ENCODE measurements at regions not wholly inside any gene's neighbourhood (a gene's known extent, or its start where the extent isn't known, plus 50 kb on each side); places are given as distances from the start of the nearest gene placed in this dataset.
A peak's percentile ranks its signal among the peaks of the same experiment; 100 is the strongest.

DNA sequence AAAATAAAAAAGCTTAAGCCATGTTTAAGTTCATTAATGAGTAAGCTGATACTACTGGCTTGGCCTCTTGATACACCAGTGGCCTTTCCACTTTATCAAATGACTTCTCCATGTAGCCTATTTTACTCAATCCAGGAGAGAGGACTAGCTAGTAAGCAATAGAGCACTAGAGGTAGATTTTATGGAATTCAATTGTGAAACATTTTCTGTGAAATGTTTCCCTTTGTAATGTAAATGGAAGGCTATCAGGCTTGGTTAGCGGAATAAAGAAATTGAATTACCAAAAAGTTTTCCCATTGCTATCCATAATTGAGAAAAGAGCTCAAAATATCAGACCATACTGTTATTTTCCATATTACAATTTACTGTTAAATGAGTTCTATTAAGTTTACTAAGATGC is 515.4 kb upstream of the CDH2 start:
- no peak overlapping the region for H4K8ac ChIP-seq (ENCODE audit: extremely low read depth, insufficient read depth, low read length)
- no peak overlapping the region for H3K4me2 ChIP-seq (ENCODE audit: insufficient read depth in 1 of 2, low read depth in 2 of 2, low read length in 2 of 2)
- WGBS, 2 experiments (ENCODE audit: extremely low coverage in 1 of 2, insufficient coverage in 1 of 2, insufficient read length in 1 of 2, insufficient replicate concordance in 2 of 2, low coverage in 1 of 2, low lambda C conversion rate in 2 of 2, missing lambda C conversion rate in 1 of 2), result 92% methylated on average over 1 of the region's 1 CpG; no CpG with 5 or more reads in 1 of the 2 experiments
- H2BK12ac ChIP-seq (ENCODE audit: low read depth, low read length), result no peak overlapping the region
- H3K14ac ChIP-seq (ENCODE audit: insufficient read length), result no peak overlapping the region
- H2BK20ac ChIP-seq (ENCODE audit: low read length), result no peak overlapping the region
- no peak overlapping the region for H4K5ac ChIP-seq (ENCODE audit: insufficient read length, low read depth, low read length)
- H3K23ac ChIP-seq (ENCODE audit: insufficient read length), result no peak overlapping the region
- H3K4me1 ChIP-seq (replicated peaks in 1 of 4; ENCODE audit: control insufficient read depth in 3 of 4, insufficient read depth in 4 of 4, low read length in 3 of 4), result peaks cover 0 to 5% (median 2%) of the 10 kb centered on the region in 4 experiments; a peak in 4 of 7 replicates
- no peaks in the 10 kb centered on the region for H3K79me2 ChIP-seq (ENCODE audit: control insufficient read depth in 1 of 2, insufficient read depth in 2 of 2, low read length in 2 of 2)
- H2BK15ac ChIP-seq (ENCODE audit: low read length), result no peak overlapping the region
- H3K9ac ChIP-seq (replicated peaks in 1 of 4; ENCODE audit: extremely low read depth in 1 of 4, low read depth in 3 of 4, low read length in 3 of 4), result no peak overlapping the region
- no peak overlapping the region for H2AK5ac ChIP-seq (ENCODE audit: low read depth, low read length)
- H3K79me1 ChIP-seq (ENCODE audit: low read depth, low read length), result no peaks in the 10 kb centered on the region
- no peak overlapping the region for H3K4me3 ChIP-seq (ENCODE audit: extremely low read depth in 1 of 4, insufficient read depth in 2 of 4, low read depth in 3 of 4, low read length in 4 of 4)
- H3K23me2 ChIP-seq (ENCODE audit: low read depth, low read length), result no peaks in the 10 kb centered on the region
- no peak overlapping the region for H3K56ac ChIP-seq (replicated peaks; ENCODE audit: insufficient read length, low read depth, low read length)
- H2BK5ac ChIP-seq (ENCODE audit: low read depth, low read length), result peak overlapping the region; percentile 85; the same call in 1 of the 2 replicates
- no peaks in the 10 kb centered on the region for H3K9me3 ChIP-seq (ENCODE audit: insufficient read depth in 2 of 2, low read depth in 1 of 2, low read length in 1 of 2)
- no peaks in the 10 kb centered on the region for H3K27me3 ChIP-seq (replicated peaks in 1 of 4; ENCODE audit: control insufficient read depth in 3 of 4, extremely low read depth in 1 of 4, insufficient read depth in 3 of 4, low read length in 3 of 4)
- POLR2A ChIA-PET (ENCODE audit: partially characterized antibody), result no interaction called here
- peak overlapping the region; percentile 7 for H2BK120ac ChIP-seq (replicated peaks; ENCODE audit: low read depth, low read length)
- no peaks in the 10 kb centered on the region for H3K36me3 ChIP-seq (ENCODE audit: control insufficient read depth in 2 of 4, insufficient read depth in 4 of 4, low read length in 3 of 4)
- no peak overlapping the region for H3K18ac ChIP-seq (ENCODE audit: extremely low read depth, low read length)
- CTCF ChIA-PET (ENCODE audit: partially characterized antibody), result no interaction called here
- H4K91ac ChIP-seq (replicated peaks; ENCODE audit: insufficient read length, low read length), result peak overlapping the region; percentile 69
- H3K27ac ChIP-seq (ENCODE audit: low read depth, low read length), result no peak overlapping the region
- no peak for FAIRE-seq
- TF ChIP-seq SP1 (IDR thresholded peaks at IDR 0.05; ENCODE audit: low read depth, low read length) (0 out of 2 replicates have a peak, but pooled peaks have one; percentile 17), SIN3A (conservative IDR thresholded peaks at IDR 0.05 in 1 of 2, IDR thresholded peaks at IDR 0.05 in 1 of 2; ENCODE audit: low read depth in 1 of 2, low read length in 2 of 2) (no peak)
- H2AFZ ChIP-seq (ENCODE audit: low read length), result no peak overlapping the region
- no peak for DNase-seq (ENCODE audit: low read depth in 1 of 2, low spot score in 2 of 2)
- no peaks in the 10 kb centered on the region for H4K20me1 ChIP-seq (replicated peaks in 1 of 2; ENCODE audit: control insufficient read depth in 1 of 2, insufficient read depth in 2 of 2, low read length in 2 of 2)
- no peak overlapping the region for H3K4ac ChIP-seq (replicated peaks; ENCODE audit: insufficient read length, low read depth, low read length)
